ENCODE measurements at regions not wholly inside any gene's neighbourhood (a gene's known extent, or its start where the extent isn't known, plus 50 kb on each side); places are given as distances from the start of the nearest gene placed in this dataset.

GRCh38 chr1:79848316-79848715, 841.8 kb upstream of the ADGRL4 start (continued):
- TF ChIP-seq KDM4A (IDR thresholded peaks at IDR 0.05; ENCODE audit: low read depth, low read length, severe bottlenecking) (no peak), KDM5A (IDR thresholded peaks at IDR 0.05; ENCODE audit: low read length) (no peak), SIRT6 (IDR thresholded peaks at IDR 0.05; ENCODE audit: low read length) (no peak), SUZ12 (IDR thresholded peaks at IDR 0.05; ENCODE audit: low read length) (no peak)

Measured in H1 (cell line).